K562 (cell line): ENCODE measurements at regions not wholly inside any gene's neighbourhood (a gene's known extent, or its start where the extent isn't known, plus 50 kb on each side); places are given as distances from the start of the nearest gene placed in this dataset.

Experiments
- ARID3B ChIP-seq: fragments of 250-450 bp; sonication (Bioruptor Pico); IDR thresholded peaks from 2 replicates; pipeline ENCODE4 v1.4.0; 2020; ENCODE audit warnings: borderline replicate concordance
- BRF2 ChIP-seq: IDR thresholded peaks from 3 replicates; pipeline ENCODE4 v1.6.1; 2011; ENCODE audit warnings: borderline replicate concordance, mild to moderate bottlenecking; ENCODE audit not compliant: insufficient read length, insufficient read depth
- CTCFL ChIP-seq: IDR thresholded peaks from 2 replicates; pipeline ENCODE4 v1.6.1; 2011; ENCODE audit warnings: borderline replicate concordance, low read depth, mild to moderate bottlenecking, moderate library complexity, low read length; ENCODE audit not compliant: insufficient read depth, poor library complexity, severe bottlenecking
- FOXP1 ChIP-seq: sonication (generic); formaldehyde crosslinking; IDR thresholded peaks from 2 replicates; pipeline ENCODE4 v1.8.0; 2022; ENCODE audit warnings: mild to moderate bottlenecking, missing genetic modification reagents
- MEF2D ChIP-seq: conservative IDR thresholded peaks from 2 replicates; pipeline ENCODE4 v1.6.1; 2016; ENCODE audit warnings: low read depth, missing genetic modification characterization, missing compliant biosample characterization
- NBN ChIP-seq: fragments of 450-650 bp; IDR thresholded peaks from 2 replicates; pipeline ENCODE4 v1.6.1; 2016; ENCODE audit warnings: low read depth, mild to moderate bottlenecking
- NCOA4 ChIP-seq: fragments of 450-650 bp; IDR thresholded peaks from 2 replicates; pipeline ENCODE4 v1.6.1; 2018; ENCODE audit warnings: mild to moderate bottlenecking; ENCODE audit not compliant: partially characterized antibody
- NCOA6 ChIP-seq: fragments of 450-650 bp; IDR thresholded peaks from 2 replicates; pipeline ENCODE4 v1.6.1; 2017; ENCODE audit warnings: mild to moderate bottlenecking
- NFRKB ChIP-seq: fragments of 450-650 bp; IDR thresholded peaks from 2 replicates; pipeline ENCODE4 v1.6.1; 2016; ENCODE audit warnings: low read depth
- SIN3A ChIP-seq, 2 experiments: fragments of 150-350 bp in 1 of 2; IDR thresholded peaks; 2 replicates each; pipeline ENCODE4 v1.6.1; 2011 to 2016; ENCODE audit warnings: borderline replicate concordance in 2 of 2, low read depth in 2 of 2, low read length in 2 of 2, mild to moderate bottlenecking in 2 of 2, moderate library complexity in 2 of 2; ENCODE audit not compliant: control insufficient read depth in 1 of 2
- ZNF76 ChIP-seq: fragments of 250-450 bp; sonication (Bioruptor Pico); IDR thresholded peaks from 2 replicates; pipeline ENCODE4 v1.4.0; 2020; ENCODE audit warnings: mild to moderate bottlenecking, moderate library complexity, borderline replicate concordance

- TF ChIP-seq FOXP1 (CRISPR knock-in tag) = no peak
- TF ChIP-seq ARID3B (CRISPR knock-in tag) = no peak
- no peak for TF ChIP-seq ZNF76 (CRISPR knock-in tag)
- TF ChIP-seq SIN3A (IDR thresholded peaks at IDR 0.05; ENCODE audit: borderline replicate concordance in 2 of 2, control insufficient read depth in 1 of 2, low read depth in 2 of 2, low read length in 2 of 2) = no peak
- TF ChIP-seq NBN = no peak
- no peak for TF ChIP-seq CTCFL
- no peak for TF ChIP-seq MEF2D (tag)
- no peak for TF ChIP-seq NFRKB
- TF ChIP-seq NCOA6 = no peak
- TF ChIP-seq NCOA4 = no peak
- no peak for TF ChIP-seq BRF2
- TF ChIP-seq, all 486 proteins: peak for 0
Observed at GRCh38 chr13:34857558-34858325, 84.3 kb upstream of the NBEA start (continued).
